NB4 (cell line): ENCODE measurements at regions not wholly inside any gene's neighbourhood (a gene's known extent, or its start where the extent isn't known, plus 50 kb on each side); places are given as distances from the start of the nearest gene placed in this dataset.

Source experiments
- DNase-seq: peaks from one replicate; pipeline ENCODE4 v3.0.0; 2010; ENCODE audit warnings: low read depth
- H3K4me3 ChIP-seq: one replicate; pipeline ENCODE4 v1.5.1; 2011; ENCODE audit warnings: mild to moderate bottlenecking, low read depth, low read length, moderate library complexity
- MYC ChIP-seq: IDR thresholded peaks from 2 replicates; pipeline ENCODE4 v1.6.1; 2011; ENCODE audit warnings: low read depth, low read length
- POLR2A ChIP-seq: IDR thresholded peaks from 2 replicates; pipeline ENCODE4 v1.6.1; 2011; ENCODE audit warnings: mild to moderate bottlenecking; ENCODE audit not compliant: insufficient read length; ENCODE audit errors: extremely low read depth
- TF ChIP-seq, protein P1 (sequence below): IDR thresholded peaks from 2 replicates; pipeline ENCODE4 v1.6.1; 2011; ENCODE audit warnings: low read depth, low read length
- TF ChIP-seq, protein P2 (sequence below): IDR thresholded peaks from one replicate; pipeline ENCODE4 v1.5.1; 2012; ENCODE audit warnings: low read depth, low read length

DNA sequence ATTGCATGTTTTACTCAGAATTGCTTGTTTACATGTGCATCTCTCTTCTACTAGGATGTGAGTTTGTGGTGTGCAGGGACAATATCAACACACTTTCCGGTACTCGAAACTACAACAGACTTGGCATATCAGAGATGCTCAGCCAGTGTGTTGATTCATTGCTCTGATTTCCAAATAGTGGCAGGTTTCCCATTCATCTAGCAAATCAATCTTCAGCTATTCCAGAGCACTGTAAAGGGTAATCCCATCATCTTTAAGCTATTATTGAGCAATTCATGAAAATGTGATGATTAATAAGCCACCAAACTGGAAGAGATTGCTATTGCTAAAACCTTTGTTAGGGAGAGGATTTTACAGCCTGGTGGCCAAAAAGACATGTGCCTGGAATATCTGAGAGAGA, 574.2 kb upstream of the CPEB2 start:
- no peak for TF ChIP-seq POLR2A
- TF ChIP-seq, protein P1, sequence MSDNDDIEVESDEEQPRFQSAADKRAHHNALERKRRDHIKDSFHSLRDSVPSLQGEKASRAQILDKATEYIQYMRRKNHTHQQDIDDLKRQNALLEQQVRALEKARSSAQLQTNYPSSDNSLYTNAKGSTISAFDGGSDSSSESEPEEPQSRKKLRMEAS: no peak
- no peak overlapping the region for H3K4me3 ChIP-seq
- DNase-seq: no peak

DNA sequence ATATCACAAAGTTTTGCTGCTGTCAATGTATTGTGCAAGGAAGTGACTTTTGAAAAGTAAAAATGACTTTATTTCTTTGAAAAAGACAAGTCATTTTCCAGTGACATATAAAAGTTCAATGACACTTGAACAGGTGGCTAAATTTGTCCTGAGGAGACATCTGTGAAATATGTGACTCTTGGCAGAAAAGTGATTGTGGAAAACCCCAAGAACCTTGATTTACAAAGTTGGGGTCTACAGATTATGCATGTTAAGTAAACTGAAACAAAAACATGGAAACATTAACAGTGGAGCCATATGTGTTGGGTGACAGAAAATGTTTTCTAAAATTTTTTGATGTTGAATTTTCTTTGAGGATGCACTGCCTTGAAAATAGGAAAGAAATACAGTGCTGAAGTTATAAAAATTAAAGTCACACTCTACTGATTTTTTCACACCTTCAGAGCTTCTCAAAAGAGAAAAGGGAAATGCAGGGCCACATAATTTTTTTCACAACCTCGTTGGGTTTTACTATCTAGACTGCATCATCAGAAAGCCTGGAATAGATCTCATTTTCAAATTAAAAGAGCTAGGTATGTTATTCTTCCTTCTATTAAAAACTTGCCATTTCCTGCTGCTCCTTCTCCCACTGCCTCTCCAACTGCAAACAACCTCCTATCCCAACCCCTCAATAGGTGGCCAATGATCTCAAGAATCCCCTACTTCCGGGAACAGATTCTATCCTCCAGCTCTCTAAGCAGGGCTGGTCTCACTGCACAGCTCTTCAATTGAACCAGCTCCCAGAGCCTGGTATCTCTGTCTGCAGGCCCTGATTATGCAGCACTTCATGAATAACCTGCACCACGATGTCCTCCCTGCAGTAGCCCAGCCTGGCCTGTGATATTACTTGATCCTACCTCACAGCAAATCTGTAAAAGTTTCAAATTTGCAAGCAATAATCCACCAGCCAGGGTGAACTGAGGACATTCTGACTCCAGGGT, 570.8 kb upstream of the CPEB2 start:
- TF ChIP-seq, protein P2, sequence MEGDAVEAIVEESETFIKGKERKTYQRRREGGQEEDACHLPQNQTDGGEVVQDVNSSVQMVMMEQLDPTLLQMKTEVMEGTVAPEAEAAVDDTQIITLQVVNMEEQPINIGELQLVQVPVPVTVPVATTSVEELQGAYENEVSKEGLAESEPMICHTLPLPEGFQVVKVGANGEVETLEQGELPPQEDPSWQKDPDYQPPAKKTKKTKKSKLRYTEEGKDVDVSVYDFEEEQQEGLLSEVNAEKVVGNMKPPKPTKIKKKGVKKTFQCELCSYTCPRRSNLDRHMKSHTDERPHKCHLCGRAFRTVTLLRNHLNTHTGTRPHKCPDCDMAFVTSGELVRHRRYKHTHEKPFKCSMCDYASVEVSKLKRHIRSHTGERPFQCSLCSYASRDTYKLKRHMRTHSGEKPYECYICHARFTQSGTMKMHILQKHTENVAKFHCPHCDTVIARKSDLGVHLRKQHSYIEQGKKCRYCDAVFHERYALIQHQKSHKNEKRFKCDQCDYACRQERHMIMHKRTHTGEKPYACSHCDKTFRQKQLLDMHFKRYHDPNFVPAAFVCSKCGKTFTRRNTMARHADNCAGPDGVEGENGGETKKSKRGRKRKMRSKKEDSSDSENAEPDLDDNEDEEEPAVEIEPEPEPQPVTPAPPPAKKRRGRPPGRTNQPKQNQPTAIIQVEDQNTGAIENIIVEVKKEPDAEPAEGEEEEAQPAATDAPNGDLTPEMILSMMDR: no peak
- TF ChIP-seq POLR2A (no peak), MYC (no peak)
- TF ChIP-seq, protein P1: no peak
- no peak for DNase-seq

DNA sequence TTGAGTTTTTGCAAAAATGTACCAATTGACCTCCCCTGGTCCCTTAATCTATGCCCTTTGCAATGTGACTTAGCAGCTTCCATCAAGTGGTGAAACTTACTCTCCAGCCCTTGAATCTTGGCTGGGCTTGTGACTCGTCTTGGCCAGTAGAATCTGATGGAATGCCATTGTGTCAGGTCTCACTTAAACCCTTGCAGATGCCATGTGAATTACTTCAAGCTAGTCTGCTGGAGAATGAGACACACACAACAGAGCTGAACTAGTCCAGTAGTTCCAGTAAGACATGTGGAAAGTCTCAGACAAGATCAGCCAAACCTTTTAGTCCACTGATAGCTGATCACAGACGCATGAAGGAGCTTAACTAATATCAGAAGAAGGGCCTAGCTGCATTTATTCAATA, 567.8 kb upstream of the CPEB2 start:
- no peak for DNase-seq
- TF ChIP-seq, protein P1: no peak
- TF ChIP-seq, protein P2: no peak
- TF ChIP-seq POLR2A (no peak), MYC (no peak)
- no peak overlapping the region for H3K4me3 ChIP-seq

More for the DNA sequence above, 570.8 kb upstream of the CPEB2 start:
- H3K4me3 ChIP-seq: no peak overlapping the region

DNA sequence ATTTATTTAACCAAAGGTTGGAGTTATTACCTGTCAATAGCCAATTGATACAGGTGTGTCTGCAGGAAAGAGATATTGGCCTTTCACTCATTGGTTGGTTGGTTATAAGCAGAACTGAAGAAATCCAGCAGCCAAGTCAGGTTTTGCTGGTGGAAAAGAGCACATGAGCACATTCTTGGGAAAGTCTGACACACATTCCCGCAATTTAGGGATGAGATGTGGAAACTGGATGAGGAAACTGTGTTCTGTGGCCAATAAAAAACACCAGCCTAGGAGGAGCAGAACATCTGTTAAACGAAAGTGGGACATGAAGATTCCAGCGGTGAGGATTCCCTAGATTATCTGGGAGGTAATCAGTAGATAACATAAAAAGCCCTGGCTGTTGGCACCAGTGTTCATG, 567.4 kb upstream of the CPEB2 start:
- DNase-seq: no peak
- no peak overlapping the region for H3K4me3 ChIP-seq
- TF ChIP-seq, protein P2: no peak
- TF ChIP-seq, protein P1: no peak
- no peak for TF ChIP-seq MYC

DNA sequence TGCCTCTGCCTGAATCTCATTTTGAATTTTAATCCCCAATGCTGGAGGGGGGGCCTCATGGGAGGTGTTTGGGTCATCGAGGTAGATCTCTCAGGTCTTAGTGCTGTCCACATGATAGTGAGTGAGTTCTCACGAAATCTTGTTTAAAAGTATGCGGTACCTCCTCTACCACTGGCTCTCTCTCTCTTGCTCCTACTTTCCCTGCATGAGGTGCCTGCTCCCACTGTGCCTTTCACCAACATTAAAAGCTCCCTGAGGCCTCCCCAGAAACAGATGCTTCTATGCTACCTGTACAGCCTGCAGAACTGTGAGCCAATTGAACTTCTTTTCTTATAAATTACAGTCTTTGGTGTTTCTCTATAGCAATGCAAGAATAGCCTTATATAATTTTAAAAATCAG, 560.7 kb upstream of the CPEB2 start:
- H3K4me3 ChIP-seq: no peak overlapping the region
- no peak for DNase-seq
- TF ChIP-seq, protein P2: no peak
- TF ChIP-seq MYC (no peak), POLR2A (no peak)
- TF ChIP-seq, protein P1: no peak

DNA sequence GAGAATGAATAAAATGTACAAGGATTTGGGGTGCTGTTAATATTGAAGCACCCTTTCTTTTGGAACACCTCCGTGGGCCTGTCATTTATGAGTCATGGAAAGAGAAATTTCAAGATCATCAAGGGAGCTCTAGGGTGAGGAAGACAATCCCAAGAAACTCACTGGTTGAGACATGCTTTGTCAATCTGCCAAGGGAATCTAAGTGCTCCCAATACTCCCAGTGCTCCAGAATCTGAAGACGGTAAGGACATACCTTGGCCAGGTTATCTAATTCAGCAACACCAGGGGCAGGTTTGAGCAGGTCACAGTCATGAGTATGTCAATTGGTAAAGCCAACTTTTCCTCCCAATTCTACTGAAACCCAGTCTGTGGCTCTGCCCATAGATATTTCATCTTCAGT, 556.4 kb upstream of the CPEB2 start:
- H3K4me3 ChIP-seq: no peak overlapping the region
- TF ChIP-seq MYC (no peak), POLR2A (no peak)
- TF ChIP-seq, protein P2: no peak
- TF ChIP-seq, protein P1: no peak
- DNase-seq: no peak
